PFSK-1 (cell line): ENCODE measurements at regions not wholly inside any gene's neighbourhood (a gene's known extent, or its start where the extent isn't known, plus 50 kb on each side); places are given as distances from the start of the nearest gene placed in this dataset.
A peak's percentile ranks its signal among the peaks of the same experiment; 100 is the strongest.

ENCODE experiments used
- FOXP2 ChIP-seq: optimal IDR thresholded peaks from 2 replicates; pipeline ENCODE3; 2011; ENCODE audit warnings: borderline replicate concordance, control low read depth, inconsistent platforms; ENCODE audit not compliant: insufficient read depth; ENCODE audit errors: extremely low read length, extremely low read depth
- POLR2AphosphoS5 ChIP-seq: IDR thresholded peaks from 2 replicates; pipeline ENCODE4 v1.6.1; 2012; ENCODE audit warnings: low read depth, mild to moderate bottlenecking, control low read depth, low read length, moderate library complexity
- SIN3A ChIP-seq: IDR thresholded peaks from 2 replicates; pipeline ENCODE4 v1.6.1; 2012; ENCODE audit warnings: mild to moderate bottlenecking, low read length, moderate library complexity, borderline replicate concordance; ENCODE audit not compliant: insufficient read depth
- TAF1 ChIP-seq: IDR thresholded peaks from 2 replicates; pipeline ENCODE4 v1.6.1; 2012; ENCODE audit warnings: low read length, control low read depth, borderline replicate concordance; ENCODE audit not compliant: insufficient read depth
- TF ChIP-seq, protein P1 (sequence below), 2 experiments: IDR thresholded peaks; 2 replicates each; pipeline versions ENCODE4 v1.6.1 to v1.8.0; 2011 to 2012; ENCODE audit warnings: low read depth in 2 of 2, low read length in 2 of 2, control low read depth in 1 of 2, inconsistent platforms in 1 of 2, mild to moderate bottlenecking in 1 of 2, moderate library complexity in 1 of 2; ENCODE audit not compliant: insufficient read depth in 1 of 2

DNA sequence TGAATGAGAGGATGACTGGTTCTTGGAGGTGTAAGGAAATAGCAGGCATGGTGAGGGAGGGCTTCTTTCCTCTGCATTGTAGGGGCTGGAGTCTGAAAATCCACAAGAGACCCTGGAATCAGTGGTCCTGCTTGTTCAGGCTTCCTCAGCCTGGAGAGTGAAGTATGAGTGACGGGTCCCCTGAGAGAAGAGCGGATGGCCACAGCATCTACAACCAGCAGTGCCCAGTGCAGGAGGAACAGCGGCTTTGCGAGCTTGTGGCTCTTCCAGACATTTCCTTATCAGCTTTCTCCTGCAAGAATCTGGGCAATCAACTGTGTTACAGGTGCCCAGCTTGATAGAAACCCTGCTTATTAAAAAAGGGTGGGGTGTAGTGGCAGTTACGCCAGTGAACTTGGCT, 97.0 kb upstream of the HES1 start:
- TF ChIP-seq TAF1 (no peak), SIN3A (no peak)

DNA sequence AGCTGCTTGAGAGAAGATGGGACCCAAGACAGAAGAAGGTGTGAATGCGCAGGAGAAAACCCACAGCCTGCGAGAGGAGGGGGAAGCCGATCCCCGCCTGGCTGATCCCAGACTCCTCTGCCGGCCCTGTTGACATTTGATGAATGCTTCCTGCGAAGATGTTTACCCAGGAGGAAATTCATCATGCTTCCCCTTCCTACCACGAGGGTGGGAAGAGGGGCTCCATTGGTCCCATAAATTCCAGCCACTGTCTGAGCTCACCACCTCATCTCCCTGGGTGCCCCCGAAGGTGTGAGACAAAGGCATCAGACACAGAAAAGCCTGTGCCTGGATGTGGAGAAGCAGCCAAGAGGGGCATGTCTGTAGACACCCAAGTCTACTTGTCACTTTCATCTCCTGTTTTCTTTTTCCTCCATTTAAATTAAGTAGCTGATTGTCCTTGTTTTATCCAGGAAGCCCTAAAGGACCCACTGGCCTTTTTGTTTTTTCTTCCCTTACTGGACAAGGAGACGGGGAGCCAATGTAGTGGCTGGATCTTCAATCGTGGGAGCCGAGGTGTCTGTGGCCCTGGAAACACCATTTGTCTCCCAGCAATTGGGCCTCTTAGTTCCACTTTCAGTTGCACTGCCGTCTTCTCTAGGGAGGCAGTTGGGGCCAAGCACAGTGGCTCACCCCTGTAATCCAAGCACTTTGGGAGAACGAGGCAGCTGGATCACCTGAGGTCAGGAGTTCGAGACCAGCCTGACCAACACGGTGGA, 95.3 kb upstream of the HES1 start:
- TF ChIP-seq FOXP2 (peak; percentile 54), POLR2AphosphoS5 (no peak)

DNA sequence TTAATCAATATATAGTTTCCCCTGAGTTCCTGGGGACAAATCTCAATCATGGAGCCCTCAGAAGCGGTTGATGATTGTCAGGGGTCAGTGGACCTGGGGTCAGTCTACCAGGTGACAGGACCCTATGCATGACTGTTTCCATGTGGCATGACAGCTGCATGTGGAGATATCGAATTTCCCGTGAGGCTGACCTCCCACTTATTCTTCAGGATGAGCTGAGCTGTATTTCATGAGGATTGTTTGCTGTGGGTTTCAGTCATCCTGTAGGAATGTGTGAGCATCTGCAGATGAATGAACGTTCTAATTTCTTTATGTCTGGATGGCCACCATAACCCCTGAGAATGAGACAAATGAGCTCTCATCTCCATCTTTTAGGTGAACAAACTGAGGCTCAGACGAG, 93.0 kb upstream of the HES1 start:
- no peak for TF ChIP-seq SIN3A
- TF ChIP-seq FOXP2: no peak
- TF ChIP-seq, protein P1, sequence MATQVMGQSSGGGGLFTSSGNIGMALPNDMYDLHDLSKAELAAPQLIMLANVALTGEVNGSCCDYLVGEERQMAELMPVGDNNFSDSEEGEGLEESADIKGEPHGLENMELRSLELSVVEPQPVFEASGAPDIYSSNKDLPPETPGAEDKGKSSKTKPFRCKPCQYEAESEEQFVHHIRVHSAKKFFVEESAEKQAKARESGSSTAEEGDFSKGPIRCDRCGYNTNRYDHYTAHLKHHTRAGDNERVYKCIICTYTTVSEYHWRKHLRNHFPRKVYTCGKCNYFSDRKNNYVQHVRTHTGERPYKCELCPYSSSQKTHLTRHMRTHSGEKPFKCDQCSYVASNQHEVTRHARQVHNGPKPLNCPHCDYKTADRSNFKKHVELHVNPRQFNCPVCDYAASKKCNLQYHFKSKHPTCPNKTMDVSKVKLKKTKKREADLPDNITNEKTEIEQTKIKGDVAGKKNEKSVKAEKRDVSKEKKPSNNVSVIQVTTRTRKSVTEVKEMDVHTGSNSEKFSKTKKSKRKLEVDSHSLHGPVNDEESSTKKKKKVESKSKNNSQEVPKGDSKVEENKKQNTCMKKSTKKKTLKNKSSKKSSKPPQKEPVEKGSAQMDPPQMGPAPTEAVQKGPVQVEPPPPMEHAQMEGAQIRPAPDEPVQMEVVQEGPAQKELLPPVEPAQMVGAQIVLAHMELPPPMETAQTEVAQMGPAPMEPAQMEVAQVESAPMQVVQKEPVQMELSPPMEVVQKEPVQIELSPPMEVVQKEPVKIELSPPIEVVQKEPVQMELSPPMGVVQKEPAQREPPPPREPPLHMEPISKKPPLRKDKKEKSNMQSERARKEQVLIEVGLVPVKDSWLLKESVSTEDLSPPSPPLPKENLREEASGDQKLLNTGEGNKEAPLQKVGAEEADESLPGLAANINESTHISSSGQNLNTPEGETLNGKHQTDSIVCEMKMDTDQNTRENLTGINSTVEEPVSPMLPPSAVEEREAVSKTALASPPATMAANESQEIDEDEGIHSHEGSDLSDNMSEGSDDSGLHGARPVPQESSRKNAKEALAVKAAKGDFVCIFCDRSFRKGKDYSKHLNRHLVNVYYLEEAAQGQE (IDR thresholded peaks at IDR 0.05; ENCODE audit: insufficient read depth in 1 of 2, low read depth in 2 of 2, low read length in 2 of 2): no peak
- no peak for TF ChIP-seq POLR2AphosphoS5
- TF ChIP-seq TAF1: no peak

DNA sequence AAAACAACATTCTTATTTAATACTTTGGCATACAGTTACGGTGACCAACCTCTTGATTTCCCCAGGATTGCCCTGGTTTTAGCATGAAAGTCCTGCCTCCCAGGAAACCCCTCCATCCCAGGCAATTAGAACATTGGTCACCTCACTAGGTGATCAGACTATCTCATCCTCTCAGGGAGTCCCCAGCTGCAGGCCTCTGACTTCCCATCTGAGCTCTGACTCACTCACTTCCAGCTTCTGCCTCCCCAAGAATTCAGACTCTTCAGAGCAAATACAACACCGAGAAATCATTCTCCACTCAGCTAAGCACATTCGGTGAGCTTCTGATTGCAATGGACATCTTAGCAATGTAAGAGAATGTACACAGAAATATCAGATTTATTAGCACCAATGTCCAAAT, 92.4 kb upstream of the HES1 start:
- TF ChIP-seq TAF1 (no peak), POLR2AphosphoS5 (no peak), SIN3A (no peak), FOXP2 (no peak)
- TF ChIP-seq, protein P1 (IDR thresholded peaks at IDR 0.05; ENCODE audit: insufficient read depth in 1 of 2, low read depth in 2 of 2, low read length in 2 of 2): no peak

DNA sequence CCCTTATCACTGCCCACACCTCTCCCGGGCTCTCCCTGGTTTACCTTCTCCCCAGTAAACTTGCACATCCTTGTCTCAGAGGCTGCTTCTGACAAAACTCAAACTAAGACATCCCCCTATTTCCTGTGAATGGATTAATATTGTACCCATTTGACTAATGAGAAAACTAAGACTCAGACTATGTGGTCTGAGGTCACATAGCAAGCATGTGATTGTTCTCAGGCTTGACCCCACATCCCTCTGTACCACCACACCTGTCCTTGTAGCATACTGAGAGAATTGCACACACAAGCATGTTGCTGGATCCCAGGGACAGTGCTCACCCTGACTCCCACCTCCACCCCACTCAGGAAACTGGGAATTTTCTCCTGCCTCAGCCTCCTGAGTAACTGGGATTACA, 90.7 kb upstream of the HES1 start:
- TF ChIP-seq TAF1 (no peak), POLR2AphosphoS5 (no peak), FOXP2 (no peak), SIN3A (no peak)
- TF ChIP-seq, protein P1 (IDR thresholded peaks at IDR 0.05; ENCODE audit: insufficient read depth in 1 of 2, low read depth in 2 of 2, low read length in 2 of 2): no peak

DNA sequence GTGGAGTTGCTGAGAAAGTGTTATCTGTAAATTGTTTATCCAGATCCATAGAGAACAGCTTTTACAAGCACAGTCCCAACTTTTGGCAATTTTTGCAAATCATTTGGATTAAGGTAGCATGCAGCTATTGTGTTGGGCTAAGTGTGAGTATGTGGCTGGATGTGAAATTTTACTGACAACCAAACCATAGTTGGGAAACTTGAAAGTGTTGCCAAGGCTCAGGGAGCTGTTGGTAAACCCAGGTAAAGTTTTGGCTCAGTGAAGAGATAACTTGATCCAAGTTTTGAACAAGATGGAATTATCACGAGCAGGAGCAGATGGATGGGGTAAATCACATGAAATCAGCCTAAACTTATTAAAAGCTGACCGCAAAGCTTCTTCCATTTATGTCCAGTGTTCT, 90.0 kb upstream of the HES1 start:
- TF ChIP-seq TAF1 (no peak), POLR2AphosphoS5 (no peak), FOXP2 (no peak), SIN3A (no peak)
- TF ChIP-seq, protein P1 (IDR thresholded peaks at IDR 0.05; ENCODE audit: insufficient read depth in 1 of 2, low read depth in 2 of 2, low read length in 2 of 2): no peak
